GM18498 (cell line): ENCODE measurements at regions not wholly inside any gene's neighbourhood (a gene's known extent, or its start where the extent isn't known, plus 50 kb on each side); places are given as distances from the start of the nearest gene placed in this dataset.
"Not testable (repeated sequence)": the region's sequence is repeated elsewhere in the genome, so short reads cannot be mapped to it uniquely, and the experiment has no call there.

ENCODE experiments used
- ATAC-seq: cut with Tn5 transposase; IDR thresholded peaks from one replicate; pipeline ENCODE4 v1.9.1; 2021; ENCODE audit warnings: mild to moderate bottlenecking, moderate library complexity; ENCODE audit not compliant: unreplicated experiment

DNA sequence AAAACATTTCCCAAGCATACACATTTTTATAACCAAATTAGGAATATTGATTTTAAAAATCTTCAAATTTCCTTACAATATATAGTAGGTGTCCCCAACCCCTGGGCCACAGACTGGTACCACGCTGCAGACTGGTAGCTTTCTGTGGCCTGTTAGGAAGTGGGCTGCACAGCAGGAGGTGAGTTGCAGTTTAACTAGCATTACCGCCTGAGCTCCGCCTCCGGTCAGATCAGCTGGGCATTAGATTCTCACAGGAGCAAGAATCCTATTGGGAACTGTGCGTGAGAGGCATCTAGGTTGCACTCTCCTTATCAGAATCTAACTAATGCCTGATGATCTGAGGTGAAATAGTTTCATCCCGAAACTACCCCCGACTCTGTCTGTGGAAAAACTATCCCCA, 62.1 kb downstream of the ZWINT start:
- ATAC-seq = no peak

DNA sequence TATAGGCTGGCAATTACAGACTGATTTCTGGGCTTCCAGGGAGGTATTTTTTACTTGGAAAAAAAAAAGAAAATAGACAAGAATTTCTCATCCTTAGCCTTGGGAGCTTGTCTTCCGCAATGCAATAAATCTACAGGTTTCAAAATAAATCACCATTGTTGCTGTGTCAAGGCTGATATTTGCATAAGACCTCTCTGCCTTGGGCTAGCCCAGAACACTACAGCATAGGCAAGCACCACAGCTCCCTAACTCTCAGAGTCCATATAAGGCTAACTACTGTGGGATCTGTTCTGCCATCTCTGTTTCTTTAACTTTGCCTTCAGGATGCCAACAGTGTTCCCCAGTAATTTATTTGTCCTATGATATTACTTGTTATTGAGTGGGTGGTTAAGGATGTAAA, 64.4 kb downstream of the ZWINT start:
- ATAC-seq = no peak

- ATAC-seq = no peak
Observed at GRCh38 chr10:56288403-56288802, 72.7 kb downstream of the ZWINT start.

- no peak for ATAC-seq
Observed at GRCh38 chr10:56286096-56286495, 75.0 kb downstream of the ZWINT start.

- ATAC-seq = no peak
Observed at GRCh38 chr10:56279270-56279669, 81.8 kb downstream of the ZWINT start.

DNA sequence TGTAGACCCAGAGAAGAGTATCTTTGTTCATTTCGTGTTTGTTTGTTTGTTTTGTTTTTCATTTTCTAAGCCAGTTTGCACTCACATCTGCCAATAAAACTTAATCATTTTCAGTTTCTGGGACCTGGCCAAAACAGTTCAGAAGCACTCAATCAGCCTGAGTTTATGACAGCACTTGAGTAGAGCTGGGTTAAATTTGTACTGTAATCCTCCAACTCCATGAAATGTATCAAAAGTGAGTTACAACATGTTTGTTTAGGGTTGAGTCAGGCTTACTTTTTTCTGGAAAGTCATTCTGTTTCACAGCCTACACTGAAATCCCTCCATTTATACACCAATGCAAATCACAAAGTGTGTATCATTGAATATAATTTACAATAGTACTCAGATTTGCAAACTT, 91.9 kb downstream of the ZWINT start:
- ATAC-seq = no peak

DNA sequence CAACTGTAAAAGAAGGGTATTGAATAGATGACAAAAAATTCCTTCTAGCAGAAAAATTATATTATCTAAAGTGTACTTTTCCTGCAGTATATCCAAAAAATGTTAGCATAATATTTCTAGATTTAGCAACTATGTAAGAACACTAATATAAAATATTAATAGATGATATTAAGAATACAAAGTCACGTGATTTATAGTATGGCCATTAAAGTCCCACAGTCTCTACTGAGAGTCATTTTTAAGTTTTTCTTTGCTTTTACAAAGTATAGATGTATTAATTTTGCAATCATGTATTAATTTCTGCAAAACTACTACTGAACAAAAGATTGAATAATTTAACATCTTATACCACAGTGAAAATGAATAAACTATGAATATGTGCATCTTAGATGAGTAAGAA, 94.9 kb downstream of the ZWINT start:
- no peak for ATAC-seq

DNA sequence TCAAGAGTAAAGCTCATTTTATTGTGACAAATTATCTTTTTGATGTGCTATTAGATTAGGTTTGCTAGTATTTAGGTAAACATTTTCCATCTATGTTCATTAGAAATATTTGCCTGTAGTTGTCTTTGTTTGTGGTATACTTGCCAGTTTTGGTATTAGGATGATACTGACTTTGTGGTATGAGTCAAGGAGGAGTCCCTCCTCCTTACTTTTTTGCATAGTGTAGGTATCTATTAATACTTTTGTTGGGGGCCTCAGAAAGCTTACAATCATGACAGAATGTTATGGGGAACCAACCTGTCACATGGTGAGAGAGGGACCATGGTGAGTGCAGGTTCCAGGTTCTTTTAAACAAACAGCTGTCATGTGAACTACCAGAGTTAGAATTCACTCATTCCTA, 102.1 kb downstream of the ZWINT start:
- ATAC-seq = no peak

DNA sequence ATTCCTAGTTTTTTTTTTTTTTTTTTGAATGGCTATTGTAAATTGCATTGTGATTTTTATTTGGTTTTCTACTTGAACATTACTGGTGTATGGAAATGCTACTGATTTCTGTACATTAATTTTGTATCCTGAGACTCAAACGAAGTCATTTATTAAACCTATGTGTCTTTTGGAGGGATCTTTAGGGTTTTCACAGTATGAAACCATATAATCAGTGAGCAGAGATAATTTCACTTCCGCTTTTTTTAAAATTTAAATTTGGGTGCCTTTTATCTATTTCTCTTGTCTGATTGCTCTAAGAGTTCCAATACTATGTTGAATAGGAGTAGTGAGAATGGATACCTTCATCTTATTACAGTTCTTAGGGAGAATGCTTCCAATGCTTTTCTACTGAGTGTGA, 102.7 kb downstream of the ZWINT start:
- no peak for ATAC-seq

DNA sequence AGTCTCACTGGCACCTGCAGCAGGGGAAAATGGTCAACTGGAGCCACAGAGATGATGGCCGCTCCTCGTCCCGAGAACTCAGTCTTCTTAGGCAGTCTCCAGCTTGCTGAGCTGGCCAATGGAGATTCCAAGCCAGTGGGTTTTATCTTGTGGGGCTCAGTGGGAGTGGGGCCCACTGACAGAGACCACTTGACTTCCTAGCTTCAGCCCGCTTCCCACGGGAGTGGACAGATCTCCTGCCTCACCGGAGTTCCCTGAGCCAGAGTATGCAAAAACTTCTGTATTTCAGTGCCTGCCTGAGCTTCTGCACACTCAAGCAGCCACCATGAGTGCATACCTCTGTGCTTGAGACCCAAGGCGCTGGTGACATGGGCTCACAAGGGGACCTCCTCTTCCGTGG, 105.8 kb downstream of the ZWINT start:
- ATAC-seq = no peak

DNA sequence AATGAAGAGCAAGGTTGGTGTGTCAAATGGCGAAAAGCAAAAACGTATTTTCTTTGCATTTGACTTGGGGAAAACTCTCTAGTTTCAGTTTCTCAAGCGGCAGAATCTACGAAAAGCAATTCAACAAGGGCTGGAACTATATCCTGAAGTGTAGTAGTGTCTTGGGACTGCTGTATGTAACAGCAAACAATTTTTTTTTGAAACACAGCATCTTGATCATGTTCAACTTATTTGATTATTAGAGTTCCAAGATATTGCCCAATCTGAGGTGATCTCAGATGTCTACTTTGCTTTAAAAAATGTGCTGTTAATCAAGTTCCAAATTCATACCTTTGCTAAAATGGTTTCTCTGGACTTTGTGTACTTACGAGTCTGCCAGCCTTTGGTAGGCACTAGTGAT, 120.6 kb downstream of the ZWINT start:
- ATAC-seq = no peak

- no peak for ATAC-seq
Observed at GRCh38 chr10:56231436-56231835, 129.6 kb downstream of the ZWINT start.

- no peak for ATAC-seq
Observed at GRCh38 chr10:56222237-56222636, 138.8 kb downstream of the ZWINT start.

GRCh38 chr10:56212951-56213350, 148.1 kb downstream of the ZWINT start:
- ATAC-seq = no peak

DNA sequence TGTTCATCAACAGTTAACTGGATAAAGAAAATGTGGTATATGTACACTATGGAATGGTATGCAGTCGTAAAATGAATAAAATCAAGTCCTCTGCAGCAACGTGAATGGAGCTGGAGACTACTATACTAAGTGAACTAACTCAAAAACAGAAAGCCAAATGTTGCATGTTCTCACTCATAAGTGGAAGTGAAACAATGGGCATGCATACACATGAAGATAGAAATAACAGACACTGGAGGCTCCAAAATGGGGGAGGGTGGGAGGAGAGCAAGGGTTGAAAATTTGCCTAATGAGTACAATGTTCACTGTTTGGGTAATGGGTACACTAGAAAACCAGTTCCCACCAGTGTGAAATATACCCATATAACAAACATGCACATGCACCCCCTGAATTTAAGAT, 179.5 kb downstream of the ZWINT start:
- ATAC-seq = peak; percentile 81

- ATAC-seq = no peak
Observed at GRCh38 chr10:56178210-56178609, 182.8 kb downstream of the ZWINT start.

DNA sequence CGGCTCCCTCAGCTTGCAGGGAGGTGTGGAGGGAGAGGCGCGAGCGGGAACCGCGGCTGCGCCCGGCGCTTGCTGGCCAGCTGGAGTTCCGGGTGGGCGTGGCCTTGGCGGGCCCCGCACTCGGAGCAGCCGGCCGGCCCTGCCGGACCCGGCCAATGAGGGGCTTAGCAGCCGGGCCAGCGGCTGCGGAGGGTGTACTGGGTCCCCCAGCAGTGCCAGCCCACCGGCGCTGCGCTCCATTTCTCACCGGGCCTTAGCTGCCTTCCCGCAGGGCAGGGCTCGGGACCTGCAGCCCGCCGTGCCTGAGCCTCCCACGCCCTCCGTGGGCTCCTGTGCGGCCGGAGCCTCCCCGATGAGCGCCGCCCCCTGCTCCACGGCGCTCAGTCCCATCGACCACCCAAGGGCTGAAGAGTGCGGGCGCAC, 206.0 kb downstream of the ZWINT start:
- ATAC-seq = not testable (repeated sequence)

- ATAC-seq = no peak
Observed at GRCh38 chr10:56146806-56147205, 214.3 kb downstream of the ZWINT start.

- ATAC-seq = peak; percentile 88
Observed at GRCh38 chr10:56142092-56142728, 218.8 kb downstream of the ZWINT start.

DNA sequence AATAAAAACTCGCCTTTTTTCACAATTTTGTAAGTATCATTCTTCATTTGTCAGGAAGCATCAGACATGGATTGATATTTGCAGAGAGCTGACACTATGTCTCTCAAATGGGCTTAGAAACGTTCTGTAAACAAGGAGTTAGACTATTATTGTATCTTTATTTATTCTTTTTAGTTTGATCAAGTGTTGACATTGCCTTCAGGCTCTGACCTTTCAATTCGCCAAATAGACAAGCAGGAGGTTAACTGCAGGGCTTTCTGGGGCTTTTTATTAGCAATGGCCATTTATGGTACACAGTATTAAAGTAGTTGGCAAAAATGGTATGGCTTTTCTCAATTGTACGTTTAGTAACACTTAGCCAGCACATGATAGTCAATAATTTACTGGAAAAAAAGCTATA, 221.7 kb downstream of the ZWINT start:
- no peak for ATAC-seq

- no peak for ATAC-seq
Observed at GRCh38 chr10:56135828-56136227, 225.2 kb downstream of the ZWINT start.

- no peak for ATAC-seq
Observed at GRCh38 chr10:56123247-56123646, 237.8 kb downstream of the ZWINT start.

GRCh38 chr10:56116684-56117083, 244.4 kb downstream of the ZWINT start:
- no peak for ATAC-seq
